ENCODE measurements at regions not wholly inside any gene's neighbourhood (a gene's known extent, or its start where the extent isn't known, plus 50 kb on each side); places are given as distances from the start of the nearest gene placed in this dataset.

- no peaks in the 10 kb centered on the region for H3K36me3 ChIP-seq (ENCODE audit: control insufficient read depth, insufficient read depth, low read length)
- H3K4me3 ChIP-seq (ENCODE audit: low read depth, low read length) = no peak overlapping the region
- peaks cover 8% of the 10 kb centered on the region for H3K27me3 Mint-ChIP-seq
- H3K4me3 Mint-ChIP-seq = no peak overlapping the region
- H3K36me3 Mint-ChIP-seq = no peaks in the 10 kb centered on the region
- H3K4me1 ChIP-seq (ENCODE audit: control insufficient read depth, insufficient read depth, low read length, poor library complexity, severe bottlenecking) = no peaks in the 10 kb centered on the region
- H3K9me3 Mint-ChIP-seq = peaks cover 0 to 2% (median 0%) of the 10 kb centered on the region in 7 donors
- H3K9me3 ChIP-seq (ENCODE audit: control insufficient read depth in 2 of 2, low read length in 2 of 2) = no peaks in the 10 kb centered on the region
- DNase-seq (peak in 1 of 3 donors; percentile 31), ATAC-seq (ENCODE audit: low read depth in 2 of 2) (no peak)
- no peaks in the 10 kb centered on the region for H3K27me3 ChIP-seq (ENCODE audit: control insufficient read depth, insufficient read depth, low read length)
- H3K4me1 Mint-ChIP-seq = no peaks in the 10 kb centered on the region
- no peak overlapping the region for H3K27ac Mint-ChIP-seq
- no peak overlapping the region for H3K27ac ChIP-seq (ENCODE audit: insufficient read depth, low read length, poor library complexity, severe bottlenecking)
Measured at GRCh38 chr3:71998995-71999673, 214.2 kb upstream of the PROK2 start.

DNA sequence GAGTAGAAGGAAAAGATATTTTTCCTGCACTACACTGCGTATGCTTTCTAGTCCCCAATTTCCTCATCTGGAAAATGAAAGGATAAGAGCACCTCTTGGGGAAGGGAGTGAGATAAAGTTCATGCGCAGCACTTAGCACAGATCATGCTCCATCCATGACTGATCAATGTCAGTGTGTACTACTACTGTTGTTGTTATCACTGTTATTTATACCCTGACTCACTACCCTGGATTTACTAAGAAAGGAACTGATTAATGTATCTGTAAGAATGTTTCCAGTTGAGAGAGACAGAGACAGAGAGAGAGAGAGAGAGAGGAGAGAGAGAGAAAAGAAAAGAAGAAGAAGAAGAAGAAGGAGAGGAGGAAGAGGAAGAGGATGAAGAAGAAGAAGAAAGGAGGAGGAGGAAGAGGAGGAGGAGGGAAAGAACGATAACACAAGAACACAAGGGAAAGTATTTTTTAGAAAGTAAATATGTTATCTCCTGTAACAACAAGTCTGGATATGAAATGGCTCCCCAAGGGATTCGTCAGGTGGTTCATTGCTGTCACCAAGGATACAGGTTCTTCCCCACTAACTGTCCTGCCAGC, 212.2 kb upstream of the PROK2 start:
- ATAC-seq (ENCODE audit: low read depth in 2 of 2) = no peak

DNA sequence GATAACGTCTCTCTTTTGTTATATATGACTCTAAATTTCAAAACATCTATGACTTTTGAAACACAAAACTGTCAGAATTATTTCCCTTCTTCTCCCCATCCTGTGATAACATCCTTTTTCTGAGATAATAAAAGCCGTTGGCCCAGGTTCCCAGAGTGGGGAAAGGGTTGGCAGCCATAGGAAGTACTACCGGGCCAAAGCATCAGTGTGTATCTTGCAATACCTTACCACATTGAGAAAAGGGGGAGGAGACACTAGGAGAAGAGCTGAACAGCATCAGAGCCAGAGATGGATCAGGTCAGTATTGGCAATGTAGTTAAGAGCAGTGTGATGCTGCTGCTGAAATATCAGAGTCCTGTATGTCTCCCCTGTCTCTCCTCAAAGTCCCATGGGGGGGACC, 210.0 kb upstream of the PROK2 start:
- no peak overlapping the region for H3K4me3 Mint-ChIP-seq
- H3K9me3 Mint-ChIP-seq = peaks cover 0 to 5% (median 0%) of the 10 kb centered on the region in 7 donors
- H3K36me3 Mint-ChIP-seq = no peaks in the 10 kb centered on the region
- peaks cover 4% of the 10 kb centered on the region for H3K27me3 Mint-ChIP-seq
- H3K4me1 Mint-ChIP-seq = no peaks in the 10 kb centered on the region
- DNase-seq (no peak), ATAC-seq (ENCODE audit: low read depth in 2 of 2) (no peak)
- no peaks in the 10 kb centered on the region for H3K9me3 ChIP-seq (ENCODE audit: control insufficient read depth in 2 of 2, low read length in 2 of 2)
- no peak overlapping the region for H3K27ac ChIP-seq (ENCODE audit: insufficient read depth, low read length, poor library complexity, severe bottlenecking)
- H3K4me3 ChIP-seq (ENCODE audit: low read depth, low read length) = no peak overlapping the region
- no peaks in the 10 kb centered on the region for H3K27me3 ChIP-seq (ENCODE audit: control insufficient read depth, insufficient read depth, low read length)
- H3K4me1 ChIP-seq (ENCODE audit: control insufficient read depth, insufficient read depth, low read length, poor library complexity, severe bottlenecking) = no peaks in the 10 kb centered on the region
- H3K27ac Mint-ChIP-seq = no peak overlapping the region
- no peaks in the 10 kb centered on the region for H3K36me3 ChIP-seq (ENCODE audit: control insufficient read depth, insufficient read depth, low read length)

More for the DNA sequence above, 212.2 kb upstream of the PROK2 start:
- DNase-seq = no peak
- Histone ChIP-seq H3K4me1 (ENCODE audit: control insufficient read depth, insufficient read depth, low read length, poor library complexity, severe bottlenecking) (no peaks in the 10 kb centered on the region), H3K27me3 (ENCODE audit: control insufficient read depth, insufficient read depth, low read length) (no peaks in the 10 kb centered on the region), H3K4me3 (ENCODE audit: low read depth, low read length) (no peak overlapping the region), H3K36me3 (ENCODE audit: control insufficient read depth, insufficient read depth, low read length) (no peaks in the 10 kb centered on the region), H3K9me3 (ENCODE audit: control insufficient read depth in 2 of 2, low read length in 2 of 2) (no peaks in the 10 kb centered on the region), H3K27ac (ENCODE audit: insufficient read depth, low read length, poor library complexity, severe bottlenecking) (no peak overlapping the region)
- H3K4me3 Mint-ChIP-seq = no peak overlapping the region
- no peaks in the 10 kb centered on the region for H3K36me3 Mint-ChIP-seq
- no peak overlapping the region for H3K27ac Mint-ChIP-seq
- peaks cover 0 to 4% (median 0%) of the 10 kb centered on the region in 7 donors for H3K9me3 Mint-ChIP-seq
- H3K27me3 Mint-ChIP-seq = peaks cover 8% of the 10 kb centered on the region
- H3K4me1 Mint-ChIP-seq = no peaks in the 10 kb centered on the region

DNA sequence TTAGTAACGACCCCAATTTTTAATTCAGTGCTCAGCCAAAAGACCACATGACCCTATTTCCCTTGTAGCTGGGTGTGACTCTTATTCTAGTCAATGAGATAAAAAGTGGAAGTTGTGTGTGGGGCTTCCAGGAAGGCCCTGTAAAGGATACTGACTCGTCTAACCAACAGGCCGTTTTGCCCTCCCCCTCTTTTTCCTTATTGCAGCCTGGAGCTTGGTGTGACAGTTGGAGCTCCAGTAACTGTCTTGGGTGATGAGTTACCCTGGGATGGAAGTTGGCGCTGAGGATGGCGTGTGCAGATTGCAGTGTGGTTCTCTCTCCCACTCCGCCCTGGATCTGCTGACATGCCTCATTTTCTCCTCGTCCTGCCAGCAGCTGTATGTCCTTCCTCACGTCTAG, 209.3 kb upstream of the PROK2 start:
- Histone ChIP-seq H3K27ac (ENCODE audit: insufficient read depth, low read length, poor library complexity, severe bottlenecking) (no peak overlapping the region), H3K4me1 (ENCODE audit: control insufficient read depth, insufficient read depth, low read length, poor library complexity, severe bottlenecking) (no peaks in the 10 kb centered on the region), H3K9me3 (ENCODE audit: control insufficient read depth in 2 of 2, low read length in 2 of 2) (no peaks in the 10 kb centered on the region), H3K27me3 (ENCODE audit: control insufficient read depth, insufficient read depth, low read length) (no peaks in the 10 kb centered on the region), H3K4me3 (ENCODE audit: low read depth, low read length) (no peak overlapping the region), H3K36me3 (ENCODE audit: control insufficient read depth, insufficient read depth, low read length) (no peaks in the 10 kb centered on the region)
- no peaks in the 10 kb centered on the region for H3K27me3 Mint-ChIP-seq
- ATAC-seq (ENCODE audit: low read depth in 2 of 2) (no peak), DNase-seq (peak in 1 of 3 donors; percentile 38)
- no peaks in the 10 kb centered on the region for H3K36me3 Mint-ChIP-seq
- no peaks in the 10 kb centered on the region for H3K4me1 Mint-ChIP-seq
- H3K27ac Mint-ChIP-seq = no peak overlapping the region
- H3K4me3 Mint-ChIP-seq = no peak overlapping the region
- H3K9me3 Mint-ChIP-seq = peaks cover 0 to 5% (median 0%) of the 10 kb centered on the region in 7 donors

DNA sequence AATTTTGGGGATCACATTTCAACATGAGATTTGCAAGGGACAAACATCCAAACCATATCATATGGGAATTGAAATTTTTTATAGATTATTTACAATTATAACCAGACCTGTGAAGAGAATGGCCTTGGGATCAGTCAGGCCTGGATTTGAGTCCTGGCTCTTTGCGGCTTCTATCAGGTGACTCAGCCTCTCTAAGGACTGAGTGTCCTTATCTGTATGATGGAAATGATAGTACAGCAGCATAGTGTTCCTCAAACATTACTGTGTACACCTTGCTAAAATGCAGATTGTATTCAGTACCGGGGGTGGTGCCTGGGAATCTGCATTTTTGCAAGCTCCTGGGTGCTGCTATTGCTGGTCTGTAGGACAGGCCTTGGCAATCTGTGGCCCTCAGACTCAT, 206.7 kb upstream of the PROK2 start:
- H3K27me3 Mint-ChIP-seq = no peaks in the 10 kb centered on the region
- H3K4me1 ChIP-seq (ENCODE audit: control insufficient read depth, insufficient read depth, low read length, poor library complexity, severe bottlenecking) = no peaks in the 10 kb centered on the region
- H3K4me1 Mint-ChIP-seq = peaks cover 0 to 4% (median 1%) of the 10 kb centered on the region in 4 donors
- H3K4me3 Mint-ChIP-seq = no peak overlapping the region
- no peaks in the 10 kb centered on the region for H3K9me3 ChIP-seq (ENCODE audit: control insufficient read depth in 2 of 2, low read length in 2 of 2)
- no peaks in the 10 kb centered on the region for H3K36me3 Mint-ChIP-seq
- peaks cover 0 to 4% (median 0%) of the 10 kb centered on the region in 7 donors for H3K9me3 Mint-ChIP-seq
- H3K27me3 ChIP-seq (ENCODE audit: control insufficient read depth, insufficient read depth, low read length) = no peaks in the 10 kb centered on the region
- DNase-seq (no peak), ATAC-seq (ENCODE audit: low read depth in 2 of 2) (no peak)
- no peak overlapping the region for H3K27ac Mint-ChIP-seq
- no peak overlapping the region for H3K27ac ChIP-seq (ENCODE audit: insufficient read depth, low read length, poor library complexity, severe bottlenecking)
- no peaks in the 10 kb centered on the region for H3K36me3 ChIP-seq (ENCODE audit: control insufficient read depth, insufficient read depth, low read length)
- H3K4me3 ChIP-seq (ENCODE audit: low read depth, low read length) = no peak overlapping the region

- no peak overlapping the region for H3K4me3 ChIP-seq (ENCODE audit: low read depth, low read length)
Measured at GRCh38 chr3:71991046-71991445, 206.1 kb upstream of the PROK2 start.

GRCh38 chr3:71990545-71990944, 205.6 kb upstream of the PROK2 start:
- Mint-ChIP-seq H3K27ac (no peak overlapping the region), H3K9me3 (peaks cover 0 to 4% (median 0%) of the 10 kb centered on the region in 7 donors), H3K36me3 (no peaks in the 10 kb centered on the region), H3K4me3 (no peak overlapping the region), H3K4me1 (peaks cover under 1 to 4% (median 2%) of the 10 kb centered on the region in 4 donors), H3K27me3 (no peaks in the 10 kb centered on the region)
- DNase-seq = no peak
- Histone ChIP-seq H3K4me1 (ENCODE audit: control insufficient read depth, insufficient read depth, low read length, poor library complexity, severe bottlenecking) (peaks cover under 1% of the 10 kb centered on the region), H3K9me3 (ENCODE audit: control insufficient read depth in 2 of 2, low read length in 2 of 2) (no peaks in the 10 kb centered on the region), H3K27me3 (ENCODE audit: control insufficient read depth, insufficient read depth, low read length) (no peaks in the 10 kb centered on the region), H3K4me3 (ENCODE audit: low read depth, low read length) (no peak overlapping the region), H3K27ac (ENCODE audit: insufficient read depth, low read length, poor library complexity, severe bottlenecking) (no peak overlapping the region), H3K36me3 (ENCODE audit: control insufficient read depth, insufficient read depth, low read length) (no peaks in the 10 kb centered on the region)
- ATAC-seq (ENCODE audit: low read depth in 2 of 2) = no peak

More at GRCh38 chr3:71991046-71991445, 206.1 kb upstream of the PROK2 start:
- Histone ChIP-seq H3K9me3 (ENCODE audit: control insufficient read depth in 2 of 2, low read length in 2 of 2) (no peaks in the 10 kb centered on the region), H3K4me1 (ENCODE audit: control insufficient read depth, insufficient read depth, low read length, poor library complexity, severe bottlenecking) (no peaks in the 10 kb centered on the region), H3K36me3 (ENCODE audit: control insufficient read depth, insufficient read depth, low read length) (no peaks in the 10 kb centered on the region), H3K27me3 (ENCODE audit: control insufficient read depth, insufficient read depth, low read length) (no peaks in the 10 kb centered on the region), H3K27ac (ENCODE audit: insufficient read depth, low read length, poor library complexity, severe bottlenecking) (no peak overlapping the region)
- no peak for ATAC-seq (ENCODE audit: low read depth in 2 of 2)
- Mint-ChIP-seq H3K27ac (no peak overlapping the region), H3K4me3 (no peak overlapping the region), H3K36me3 (no peaks in the 10 kb centered on the region), H3K4me1 (peaks cover 0 to 4% (median 1%) of the 10 kb centered on the region in 4 donors), H3K27me3 (no peaks in the 10 kb centered on the region), H3K9me3 (peaks cover 0 to 4% (median 0%) of the 10 kb centered on the region in 7 donors)
- DNase-seq = no peak

- Mint-ChIP-seq H3K9me3 (peaks cover 0 to 4% (median 0%) of the 10 kb centered on the region in 7 donors), H3K27ac (no peak overlapping the region), H3K4me3 (no peak overlapping the region), H3K36me3 (no peaks in the 10 kb centered on the region), H3K27me3 (no peaks in the 10 kb centered on the region), H3K4me1 (peaks cover 4 to 15% (median 11%) of the 10 kb centered on the region in 4 donors)
- Histone ChIP-seq H3K27me3 (ENCODE audit: control insufficient read depth, insufficient read depth, low read length) (no peaks in the 10 kb centered on the region), H3K9me3 (ENCODE audit: control insufficient read depth in 2 of 2, low read length in 2 of 2) (no peaks in the 10 kb centered on the region), H3K4me1 (ENCODE audit: control insufficient read depth, insufficient read depth, low read length, poor library complexity, severe bottlenecking) (peaks cover 6% of the 10 kb centered on the region), H3K4me3 (ENCODE audit: low read depth, low read length) (no peak overlapping the region), H3K36me3 (ENCODE audit: control insufficient read depth, insufficient read depth, low read length) (no peaks in the 10 kb centered on the region), H3K27ac (ENCODE audit: insufficient read depth, low read length, poor library complexity, severe bottlenecking) (no peak overlapping the region)
- no peak for DNase-seq
- no peak for ATAC-seq (ENCODE audit: low read depth in 2 of 2)
Measured at GRCh38 chr3:71989165-71989564, 204.2 kb upstream of the PROK2 start.
